Heart right ventricle (tissue), 16 donors: ENCODE measurements at regions not wholly inside any gene's neighbourhood (a gene's known extent, or its start where the extent isn't known, plus 50 kb on each side); places are given as distances from the start of the nearest gene placed in this dataset.

Source experiments
- ATAC-seq, 8 donors: fragments of 200-7000 bp; cut with Tn5 transposase; one replicate each; pipeline ENCODE4 v1.9.1; 2020; ENCODE audit warnings: mild to moderate bottlenecking in 8 of 8, moderate library complexity in 8 of 8, moderate number of reproducible peaks in 1 of 8
- DNase-seq, 2 donors: peaks; one replicate each; pipeline ENCODE4 v3.0.0-alpha.2; 2020
- H3K27ac ChIP-seq, 10 donors: fragments of 200-600 bp; sonication (generic) in 2 of 10; one replicate each; pipeline versions ENCODE4 v1.5.0 to v1.8.0; 2020 to 2022; ENCODE audit warnings: mild to moderate bottlenecking in 3 of 10
- H3K27me3 ChIP-seq, 7 donors: fragments of 200-600 bp; one replicate each; pipeline ENCODE4 v1.8.0; 2021 to 2022; ENCODE audit warnings: mild to moderate bottlenecking in 2 of 7
- H3K36me3 ChIP-seq, 9 donors: fragments of 200-600 bp; sonication (generic) in 1 of 9; one replicate each; pipeline versions ENCODE4 v1.5.0 to v1.8.0; 2020 to 2022; ENCODE audit warnings: mild to moderate bottlenecking in 2 of 9
- H3K4me1 ChIP-seq, 9 donors: fragments of 200-600 bp; sonication (generic) in 1 of 9; one replicate each; pipeline versions ENCODE4 v1.5.0 to v1.8.0; 2020 to 2022; ENCODE audit warnings: mild to moderate bottlenecking in 4 of 9
- H3K4me3 ChIP-seq, 10 donors: fragments of 200-600 bp; sonication (generic) in 2 of 10; one replicate each; pipeline versions ENCODE4 v1.5.0 to v1.8.0; 2020 to 2022; ENCODE audit warnings: mild to moderate bottlenecking in 7 of 10, moderate library complexity in 2 of 10
- H3K9me3 ChIP-seq, 11 donors: fragments of 200-600 bp in 10 of 11; sonication (generic) in 2 of 11; one replicate each; pipeline versions ENCODE4 v1.5.0 to v1.8.0; 2013 to 2022; ENCODE audit warnings: mild to moderate bottlenecking in 2 of 11, control low read depth in 1 of 11, moderate library complexity in 1 of 11
- WGBS, 2 donors: extraction: QIAGEN DNeasy Blood & Tissue Kit; methylation state at CpG; one replicate each; pipeline ENCODE4 v1.1.7; 2013; ENCODE audit warnings: inconsistent platforms in 1 of 2; 5-methylcytosine and 5-hydroxymethylcytosine counted together
- intact Hi-C, 10 donors: fragments of 100-400 bp; cut with DNase I; formaldehyde crosslinking; loops; one replicate each; pipeline versions ENCODE4 v1.11.1 to v1.14.2; 2022
- TF ChIP-seq, protein P1 (sequence below), 9 donors: fragments of 200-600 bp; sonication (generic) in 2 of 9; IDR thresholded peaks; one replicate each; pipeline versions ENCODE4 v1.5.0 to v1.8.0; 2021 to 2022; ENCODE audit warnings: antibody characterized with exemption in 9 of 9, mild to moderate bottlenecking in 5 of 9, moderate library complexity in 1 of 9
- donor health status: Arrhythmogenic right ventricular cardiomyopathy.
- donor health status: ischemic (EF 13 %, LVEDD 7.1; RV severe dilation, severe dysfunction).
- donor health status: healthy with polysubstance abuse.
- donor health status: DM: no; HTN: yes; CAD: no.
- donor health status: DM: no; HTN: no; CAD: no.
- donor health status: ischemic (EF 25% LVEDD 6.9; RV normal size, moderate dysfunction).
- donor health status: ischemic (EF 25% LVEDD 5.7; RV mildly dilated, moderate dysfunction).
- donor health status: healthy.
- donor health status: DM: yes; HTN: yes; CAD: no.
- donor health status: Ischemic cardiomyopathy.
- donor health status: ischemic (EF 35%, LVEDD 5.7; RV mildly dilated, moderate dysfunction).
- donor health status: nonischemic (EF 11% LVEDD 7.7; RV severe dilation, severe dysfunction).
- donor health status: DM: yes; HTN: yes; CAD: no.
- donor health status: PGD.
- donor health status: ischemic (EF 29% LVEDD 5.4; RV normal size, mild dysfunction).
- donor health status: nonischemic (EF 23%, LVEDD 6.1; RV moderate dilation, normal function).

DNA sequence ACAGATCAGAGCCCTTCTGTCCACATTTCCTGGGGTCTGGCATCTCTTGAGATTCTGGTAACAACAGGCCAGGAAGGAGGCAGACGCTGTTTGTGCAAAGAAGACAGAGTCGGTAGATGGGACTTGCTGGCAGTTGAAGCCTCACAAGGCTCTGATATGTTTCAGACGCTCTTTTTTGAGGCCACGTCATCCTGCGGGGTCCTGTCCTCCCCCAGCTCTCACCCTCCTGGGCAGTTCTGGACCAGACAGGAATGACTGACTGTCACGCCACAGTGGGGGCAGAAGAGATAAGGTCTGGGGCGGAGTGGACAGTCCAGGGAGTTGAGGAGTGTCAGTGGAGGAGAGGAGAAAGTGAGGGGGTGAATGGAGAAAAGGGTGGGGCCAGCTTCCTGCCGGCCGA is 87.1 kb upstream of the SULF2 start:
- 52 to 63% methylated on average over 9 of the region's 9 CpGs for WGBS, 2 donors
- Histone ChIP-seq H3K27me3 (peaks cover 0 to 27% (median 11%) of the 10 kb centered on the region in 7 donors), H3K4me3 (no peak overlapping the region), H3K36me3 (no peaks in the 10 kb centered on the region), H3K4me1 (peaks cover 0 to 7% (median 0%) of the 10 kb centered on the region in 9 donors), H3K9me3 (no peaks in the 10 kb centered on the region), H3K27ac (no peak overlapping the region)
- intact Hi-C loops = no loop called here
- DNase-seq (no peak), ATAC-seq (no peak)
- TF ChIP-seq, protein P1, sequence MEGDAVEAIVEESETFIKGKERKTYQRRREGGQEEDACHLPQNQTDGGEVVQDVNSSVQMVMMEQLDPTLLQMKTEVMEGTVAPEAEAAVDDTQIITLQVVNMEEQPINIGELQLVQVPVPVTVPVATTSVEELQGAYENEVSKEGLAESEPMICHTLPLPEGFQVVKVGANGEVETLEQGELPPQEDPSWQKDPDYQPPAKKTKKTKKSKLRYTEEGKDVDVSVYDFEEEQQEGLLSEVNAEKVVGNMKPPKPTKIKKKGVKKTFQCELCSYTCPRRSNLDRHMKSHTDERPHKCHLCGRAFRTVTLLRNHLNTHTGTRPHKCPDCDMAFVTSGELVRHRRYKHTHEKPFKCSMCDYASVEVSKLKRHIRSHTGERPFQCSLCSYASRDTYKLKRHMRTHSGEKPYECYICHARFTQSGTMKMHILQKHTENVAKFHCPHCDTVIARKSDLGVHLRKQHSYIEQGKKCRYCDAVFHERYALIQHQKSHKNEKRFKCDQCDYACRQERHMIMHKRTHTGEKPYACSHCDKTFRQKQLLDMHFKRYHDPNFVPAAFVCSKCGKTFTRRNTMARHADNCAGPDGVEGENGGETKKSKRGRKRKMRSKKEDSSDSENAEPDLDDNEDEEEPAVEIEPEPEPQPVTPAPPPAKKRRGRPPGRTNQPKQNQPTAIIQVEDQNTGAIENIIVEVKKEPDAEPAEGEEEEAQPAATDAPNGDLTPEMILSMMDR (IDR thresholded peaks at IDR 0.05) = no peak

DNA sequence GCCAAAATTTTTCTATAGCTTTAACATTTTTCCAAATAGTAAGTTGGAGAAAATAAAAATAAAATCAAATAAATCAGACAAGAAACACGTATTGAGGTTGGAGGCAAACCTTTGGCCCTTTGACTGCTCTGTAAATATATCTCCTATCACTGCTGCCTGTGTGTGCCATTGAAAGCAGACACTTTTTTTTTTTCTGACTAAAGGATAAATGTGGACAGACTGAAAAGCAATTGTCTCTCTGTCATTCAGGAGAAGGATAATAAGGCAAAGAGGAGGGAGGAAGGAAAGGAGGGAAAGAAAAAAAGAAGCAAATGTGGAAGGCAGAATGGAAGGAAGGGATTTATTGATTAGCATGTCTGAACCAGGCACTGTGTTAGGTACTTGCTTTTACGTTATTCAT is 85.2 kb upstream of the SULF2 start:
- no peak for DNase-seq
- TF ChIP-seq, protein P1 (IDR thresholded peaks at IDR 0.05) = no peak
- peaks cover 0 to 2% (median 0%) of the 10 kb centered on the region in 9 donors for H3K4me1 ChIP-seq
- no peaks in the 10 kb centered on the region for H3K36me3 ChIP-seq
- intact Hi-C loops = no loop called here
- ATAC-seq = no peak
- H3K27ac ChIP-seq = no peak overlapping the region
- H3K9me3 ChIP-seq = no peaks in the 10 kb centered on the region
- H3K4me3 ChIP-seq = no peak overlapping the region
- peaks cover 0 to 32% (median 14%) of the 10 kb centered on the region in 7 donors for H3K27me3 ChIP-seq
- 87 to 90% methylated on average over 2 of the region's 2 CpGs for WGBS, 2 donors

DNA sequence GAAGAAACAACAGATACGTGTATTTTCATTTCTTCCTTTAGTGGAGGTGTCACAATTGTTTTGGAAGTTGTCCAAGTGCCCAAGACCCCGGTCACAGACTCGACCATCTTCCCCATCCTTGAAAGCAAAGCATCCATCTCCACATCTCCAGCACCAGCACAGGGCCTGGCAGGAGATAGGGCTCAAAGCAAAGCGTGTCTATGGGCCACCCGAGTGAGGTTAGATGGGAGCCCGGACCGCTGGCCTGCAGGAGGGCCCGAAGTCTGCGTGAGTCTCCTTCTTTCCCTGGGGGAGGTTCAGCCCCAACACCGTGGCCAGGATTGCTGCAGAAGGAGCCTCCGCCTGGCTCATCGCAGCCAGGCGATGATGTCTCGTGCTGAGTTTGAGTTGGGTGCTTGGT is 83.5 kb upstream of the SULF2 start:
- intact Hi-C loops = no loop called here
- DNase-seq (no peak), ATAC-seq (no peak)
- no peaks in the 10 kb centered on the region for H3K4me1 ChIP-seq
- no peak overlapping the region for H3K4me3 ChIP-seq
- H3K9me3 ChIP-seq = no peaks in the 10 kb centered on the region
- 88 to 92% methylated on average over 14 of the region's 14 CpGs for WGBS, 2 donors
- TF ChIP-seq, protein P1 (IDR thresholded peaks at IDR 0.05) = no peak
- H3K36me3 ChIP-seq = no peaks in the 10 kb centered on the region
- peaks cover 0 to 36% (median 14%) of the 10 kb centered on the region in 7 donors for H3K27me3 ChIP-seq
- H3K27ac ChIP-seq = no peak overlapping the region

DNA sequence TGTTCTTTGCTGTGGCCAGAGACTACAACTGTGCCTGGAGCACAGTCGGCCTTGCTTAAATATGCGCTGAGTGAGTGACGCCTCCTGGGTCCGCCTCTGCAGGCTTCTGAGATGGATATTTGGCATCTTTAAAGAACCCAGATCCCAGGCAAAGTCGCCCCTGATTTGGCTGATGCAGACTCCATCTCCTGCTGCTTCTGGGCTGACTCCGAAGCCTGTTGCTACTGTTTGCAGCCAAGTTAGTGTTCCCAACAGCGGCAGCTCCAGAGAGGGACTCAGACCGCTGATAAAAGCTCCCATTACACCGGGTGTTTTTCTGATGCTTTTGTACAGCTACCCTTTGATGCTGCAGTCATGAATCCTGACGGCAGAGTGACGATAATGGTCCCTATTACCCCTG is 83.0 kb upstream of the SULF2 start:
- TF ChIP-seq, protein P1 (IDR thresholded peaks at IDR 0.05) = no peak
- H3K27me3 ChIP-seq = peaks cover 0 to 36% (median 14%) of the 10 kb centered on the region in 7 donors
- no peak for DNase-seq
- WGBS, 2 donors = 82% methylated on average over 11 of the region's 11 CpGs
- ATAC-seq = no peak
- no peak overlapping the region for H3K27ac ChIP-seq
- no peaks in the 10 kb centered on the region for H3K4me1 ChIP-seq
- H3K4me3 ChIP-seq = no peak overlapping the region
- peaks cover 0 to 3% (median 0%) of the 10 kb centered on the region in 11 donors for H3K9me3 ChIP-seq
- no peaks in the 10 kb centered on the region for H3K36me3 ChIP-seq
- intact Hi-C loops = no loop called here
